SK-N-SH treated with all-trans-retinoic acid at 6 μM for 48 hours (cell line): ENCODE measurements at regions not wholly inside any gene's neighbourhood (a gene's known extent, or its start where the extent isn't known, plus 50 kb on each side); places are given as distances from the start of the nearest gene placed in this dataset.

Experiments used
- CREB5 ChIP-seq: fragments of 250-450 bp; sonication (Bioruptor Pico); IDR thresholded peaks from 2 replicates; pipeline ENCODE4 v1.5.1; 2020; ENCODE audit warnings: low read depth, mild to moderate bottlenecking, moderate library complexity
- CSDC2 ChIP-seq: fragments of 250-450 bp; sonication (Bioruptor Pico); IDR thresholded peaks from 2 replicates; pipeline ENCODE4 v1.5.0; 2020; ENCODE audit warnings: mild to moderate bottlenecking, moderate library complexity
- ISL1 ChIP-seq: fragments of 250-450 bp; sonication (Bioruptor Pico); IDR thresholded peaks from 2 replicates; pipeline ENCODE4 v2.1.2; 2022; ENCODE audit warnings: mild to moderate bottlenecking, moderate library complexity
- TOX ChIP-seq: fragments of 250-450 bp; sonication (Bioruptor Pico); IDR thresholded peaks from 2 replicates; pipeline ENCODE4 v1.8.0; 2021; ENCODE audit warnings: mild to moderate bottlenecking, moderate library complexity, borderline replicate concordance
- TSHZ2 ChIP-seq: fragments of 250-450 bp; sonication (Bioruptor Pico); IDR thresholded peaks from 2 replicates; pipeline ENCODE4 v1.5.0; 2020; ENCODE audit warnings: mild to moderate bottlenecking, moderate library complexity
- ZFP3 ChIP-seq: fragments of 250-450 bp; sonication (Bioruptor Pico); IDR thresholded peaks from 2 replicates; pipeline ENCODE4 v1.5.0; 2020; ENCODE audit warnings: mild to moderate bottlenecking, moderate library complexity
- ZNF565 ChIP-seq: fragments of 450-650 bp; formaldehyde crosslinking; conservative IDR thresholded peaks from 2 replicates; pipeline ENCODE4 v1.5.0; 2020; ENCODE audit warnings: low read depth, mild to moderate bottlenecking, moderate library complexity

- TF ChIP-seq ISL1 (CRISPR knock-in tag) (no peak), TSHZ2 (CRISPR knock-in tag) (no peak), ZFP3 (CRISPR knock-in tag) (no peak), CREB5 (CRISPR knock-in tag) (no peak), TOX (CRISPR knock-in tag) (no peak), ZNF565 (no peak), CSDC2 (no peak)
These were observed 63.2 kb upstream of the LMNTD1 start for GRCh38 chr12:25616286-25616685.
